ENCODE measurements at regions not wholly inside any gene's neighbourhood (a gene's known extent, or its start where the extent isn't known, plus 50 kb on each side); places are given as distances from the start of the nearest gene placed in this dataset.
A peak's percentile ranks its signal among the peaks of the same experiment; 100 is the strongest.

DNA sequence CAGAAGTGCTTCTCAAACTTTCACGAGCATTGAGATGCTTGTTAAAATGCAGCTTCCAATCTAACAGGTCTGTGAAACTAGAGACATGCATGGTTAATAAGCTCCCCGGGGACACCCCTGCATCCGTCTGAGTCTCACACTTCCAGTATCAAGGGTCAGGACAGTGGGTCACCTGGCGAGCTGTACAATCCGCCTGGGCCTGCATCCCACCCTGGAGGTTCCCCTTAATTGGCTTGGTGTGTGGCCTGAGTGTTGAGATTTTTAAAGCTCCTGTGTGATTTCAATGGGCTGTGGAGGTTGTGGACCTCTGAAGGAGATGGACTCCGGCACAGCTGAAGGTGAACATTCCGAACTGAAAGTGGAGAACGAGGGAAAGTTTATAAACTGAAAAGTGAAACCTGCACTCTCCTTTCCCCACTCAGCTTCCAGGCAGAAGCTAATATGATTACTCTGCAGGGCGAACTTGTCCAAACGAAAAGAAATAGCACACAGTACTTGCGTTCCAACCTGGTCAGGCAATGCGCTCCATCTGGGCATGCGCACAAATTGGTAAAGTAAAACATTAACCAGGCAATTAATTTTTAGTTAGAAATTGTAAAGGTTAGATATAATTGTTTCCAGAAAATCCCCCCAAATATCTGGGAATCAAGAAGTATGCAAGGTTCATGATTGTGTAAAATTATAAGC, 191.7 kb upstream of the ALKAL2 start:
- H2BK15ac ChIP-seq (ENCODE audit: low read length), result no peak overlapping the region
- peaks cover 0 to under 1% (median 0%) of the 10 kb centered on the region in 3 experiments for H3K27me3 ChIP-seq (ENCODE audit: control insufficient read depth in 3 of 3, insufficient read depth in 3 of 3, low read depth in 1 of 3, low read length in 3 of 3)
- no peak overlapping the region for H2BK5ac ChIP-seq (ENCODE audit: low read length)
- peak overlapping the region; percentile 25 for H3K14ac ChIP-seq (ENCODE audit: low read length)
- peak overlapping the region; percentile 67 for H2AFZ ChIP-seq (ENCODE audit: low read length)
- no peaks in the 10 kb centered on the region for H3K36me3 ChIP-seq (replicated peaks in 1 of 2; ENCODE audit: control insufficient read depth in 2 of 2, insufficient read depth in 2 of 2, low read length in 2 of 2)
- H4K8ac ChIP-seq (ENCODE audit: low read depth, low read length), result no peak overlapping the region
- DNase-seq (ENCODE audit: low spot score), result no peak
- H3K79me1 ChIP-seq (ENCODE audit: low read depth, low read length), result no peaks in the 10 kb centered on the region
- H3K4me1 ChIP-seq (ENCODE audit: control insufficient read depth in 2 of 2, insufficient read depth in 1 of 2, low read depth in 1 of 2, low read length in 2 of 2), result peaks cover 0 to 9% of the 10 kb centered on the region in 2 donors
- no peak overlapping the region for H3K4ac ChIP-seq (ENCODE audit: low read length)
- no peak overlapping the region for H2AK5ac ChIP-seq (ENCODE audit: low read depth, low read length)
- H3K9me3 ChIP-seq (replicated peaks in 1 of 2; ENCODE audit: control insufficient read depth in 2 of 2, insufficient read depth in 1 of 2, low read depth in 1 of 2, low read length in 2 of 2), result peaks cover 0 to 2% of the 10 kb centered on the region in 2 donors
- no peak overlapping the region for H3K4me3 ChIP-seq (ENCODE audit: low read length in 2 of 2)
- H3K18ac ChIP-seq (ENCODE audit: low read length), result no peak overlapping the region
- no CpG with 5 or more reads among the region's 13 CpGs for WGBS, 2 donors (ENCODE audit: extremely low coverage in 2 of 2, insufficient read length in 2 of 2, insufficient replicate concordance in 1 of 2)
- no peak overlapping the region for H3K23ac ChIP-seq (ENCODE audit: low read depth, low read length, poor library complexity)
- H4K91ac ChIP-seq (ENCODE audit: low read depth, low read length, poor library complexity), result no peak overlapping the region
- no peak overlapping the region for H3K27ac ChIP-seq (replicated peaks; ENCODE audit: low read length)
- H3K4me2 ChIP-seq (ENCODE audit: insufficient read depth, low read length, poor library complexity, severe bottlenecking), result no peak overlapping the region
- no peak overlapping the region for H2BK120ac ChIP-seq (ENCODE audit: low read depth, low read length)
- H2BK12ac ChIP-seq (ENCODE audit: low read length), result no peak overlapping the region
- H3K9ac ChIP-seq (ENCODE audit: low read depth, low read length, poor library complexity), result no peak overlapping the region

DNA sequence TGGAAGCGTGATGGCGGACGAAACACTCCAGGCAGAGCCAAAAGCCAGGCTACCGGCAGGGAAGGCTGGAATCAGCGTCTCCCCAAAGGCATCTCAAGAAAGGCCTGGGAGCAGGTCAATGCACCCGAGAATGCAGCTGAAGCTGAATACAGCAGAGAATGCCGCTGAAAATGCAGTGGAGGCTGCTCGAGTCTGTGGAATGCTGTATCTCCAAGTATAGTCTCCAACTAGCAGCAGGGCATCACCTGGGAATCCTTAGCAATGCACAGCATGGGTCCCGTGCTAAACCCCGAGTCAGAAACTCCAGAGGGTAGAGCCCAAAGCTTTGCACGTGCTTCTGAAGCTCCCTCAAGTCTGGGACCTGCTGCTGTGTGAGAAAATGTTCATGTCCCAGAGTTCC, 191.1 kb upstream of the ALKAL2 start:
- Histone ChIP-seq H3K27me3 (ENCODE audit: control insufficient read depth in 3 of 3, insufficient read depth in 3 of 3, low read depth in 1 of 3, low read length in 3 of 3) (no peaks in the 10 kb centered on the region), H3K79me1 (ENCODE audit: low read depth, low read length) (no peaks in the 10 kb centered on the region), H3K27ac (replicated peaks; ENCODE audit: low read length) (no peak overlapping the region), H3K4ac (ENCODE audit: low read length) (no peak overlapping the region), H3K4me1 (ENCODE audit: control insufficient read depth in 2 of 2, insufficient read depth in 1 of 2, low read depth in 1 of 2, low read length in 2 of 2) (peaks cover 0 to 9% of the 10 kb centered on the region in 2 donors), H2AK5ac (ENCODE audit: low read depth, low read length) (no peak overlapping the region), H4K8ac (ENCODE audit: low read depth, low read length) (no peak overlapping the region), H2BK12ac (ENCODE audit: low read length) (no peak overlapping the region), H3K18ac (ENCODE audit: low read length) (peak overlapping the region; percentile 67), H3K14ac (ENCODE audit: low read length) (no peak overlapping the region), H2BK120ac (ENCODE audit: low read depth, low read length) (no peak overlapping the region), H3K9ac (ENCODE audit: low read depth, low read length, poor library complexity) (no peak overlapping the region), H3K36me3 (replicated peaks in 1 of 2; ENCODE audit: control insufficient read depth in 2 of 2, insufficient read depth in 2 of 2, low read length in 2 of 2) (no peaks in the 10 kb centered on the region), H2BK5ac (ENCODE audit: low read length) (no peak overlapping the region), H3K23ac (ENCODE audit: low read depth, low read length, poor library complexity) (no peak overlapping the region), H3K4me2 (ENCODE audit: insufficient read depth, low read length, poor library complexity, severe bottlenecking) (no peak overlapping the region), H2BK15ac (ENCODE audit: low read length) (no peak overlapping the region), H3K4me3 (ENCODE audit: low read length in 2 of 2) (no peak overlapping the region), H3K9me3 (replicated peaks in 1 of 2; ENCODE audit: control insufficient read depth in 2 of 2, insufficient read depth in 1 of 2, low read depth in 1 of 2, low read length in 2 of 2) (peaks cover 0 to 2% of the 10 kb centered on the region in 2 donors), H2AFZ (ENCODE audit: low read length) (peak overlapping the region; percentile 67), H4K91ac (ENCODE audit: low read depth, low read length, poor library complexity) (no peak overlapping the region)
- DNase-seq (ENCODE audit: low spot score), result no peak
- WGBS, 2 donors (ENCODE audit: extremely low coverage in 2 of 2, insufficient read length in 2 of 2, insufficient replicate concordance in 1 of 2), result no CpG with 5 or more reads among the region's 11 CpGs

DNA sequence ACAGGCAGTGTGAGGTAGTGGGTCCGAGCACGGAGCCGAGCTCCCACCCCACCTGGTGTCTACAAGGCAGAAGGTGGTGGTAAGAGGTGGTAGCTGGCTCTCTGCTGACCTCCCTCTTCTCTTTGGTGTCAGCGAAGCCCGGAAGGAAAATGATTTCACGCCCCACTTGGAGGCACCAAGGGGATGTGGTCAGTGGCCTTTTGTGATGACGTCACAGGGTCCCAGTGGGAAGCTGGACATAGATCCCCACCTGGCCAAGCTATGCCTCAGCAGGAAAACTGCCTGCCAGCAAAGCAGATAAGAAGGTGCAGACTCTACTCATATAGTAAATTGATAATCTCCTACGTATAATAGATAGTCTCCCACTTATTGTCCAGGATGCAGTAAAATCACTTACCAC, 183.7 kb upstream of the ALKAL2 start:
- H2BK12ac ChIP-seq (ENCODE audit: low read length), result no peak overlapping the region
- H3K4me1 ChIP-seq (ENCODE audit: control insufficient read depth in 2 of 2, insufficient read depth in 1 of 2, low read depth in 1 of 2, low read length in 2 of 2), result no peaks in the 10 kb centered on the region
- no peak overlapping the region for H2BK120ac ChIP-seq (ENCODE audit: low read depth, low read length)
- H3K27ac ChIP-seq (replicated peaks; ENCODE audit: low read length), result no peak overlapping the region
- H4K8ac ChIP-seq (ENCODE audit: low read depth, low read length), result no peak overlapping the region
- WGBS, 2 donors (ENCODE audit: extremely low coverage in 2 of 2, insufficient read length in 2 of 2, insufficient replicate concordance in 1 of 2), result no CpG with 5 or more reads among the region's 8 CpGs
- no peak overlapping the region for H3K18ac ChIP-seq (ENCODE audit: low read length)
- peak overlapping the region in 1 of 2 donors; percentile 34 for H3K4me3 ChIP-seq (ENCODE audit: low read length in 2 of 2)
- H3K9ac ChIP-seq (ENCODE audit: low read depth, low read length, poor library complexity), result no peak overlapping the region
- peaks cover 0 to 25% (median 6%) of the 10 kb centered on the region in 3 experiments for H3K27me3 ChIP-seq (ENCODE audit: control insufficient read depth in 3 of 3, insufficient read depth in 3 of 3, low read depth in 1 of 3, low read length in 3 of 3)
- H2AK5ac ChIP-seq (ENCODE audit: low read depth, low read length), result no peak overlapping the region
- no peaks in the 10 kb centered on the region for H3K79me1 ChIP-seq (ENCODE audit: low read depth, low read length)
- DNase-seq (ENCODE audit: low spot score), result no peak
- H3K36me3 ChIP-seq (replicated peaks in 1 of 2; ENCODE audit: control insufficient read depth in 2 of 2, insufficient read depth in 2 of 2, low read length in 2 of 2), result no peaks in the 10 kb centered on the region
- no peak overlapping the region for H2BK15ac ChIP-seq (ENCODE audit: low read length)
- H3K23ac ChIP-seq (ENCODE audit: low read depth, low read length, poor library complexity), result no peak overlapping the region
- peaks cover 2 to 6% of the 10 kb centered on the region in 2 donors for H3K9me3 ChIP-seq (replicated peaks in 1 of 2; ENCODE audit: control insufficient read depth in 2 of 2, insufficient read depth in 1 of 2, low read depth in 1 of 2, low read length in 2 of 2)
- H2BK5ac ChIP-seq (ENCODE audit: low read length), result no peak overlapping the region
- no peak overlapping the region for H3K4ac ChIP-seq (ENCODE audit: low read length)
- H4K91ac ChIP-seq (ENCODE audit: low read depth, low read length, poor library complexity), result no peak overlapping the region
- H3K14ac ChIP-seq (ENCODE audit: low read length), result no peak overlapping the region
- H2AFZ ChIP-seq (ENCODE audit: low read length), result peak overlapping the region; percentile 28
- H3K4me2 ChIP-seq (ENCODE audit: insufficient read depth, low read length, poor library complexity, severe bottlenecking), result no peak overlapping the region

DNA sequence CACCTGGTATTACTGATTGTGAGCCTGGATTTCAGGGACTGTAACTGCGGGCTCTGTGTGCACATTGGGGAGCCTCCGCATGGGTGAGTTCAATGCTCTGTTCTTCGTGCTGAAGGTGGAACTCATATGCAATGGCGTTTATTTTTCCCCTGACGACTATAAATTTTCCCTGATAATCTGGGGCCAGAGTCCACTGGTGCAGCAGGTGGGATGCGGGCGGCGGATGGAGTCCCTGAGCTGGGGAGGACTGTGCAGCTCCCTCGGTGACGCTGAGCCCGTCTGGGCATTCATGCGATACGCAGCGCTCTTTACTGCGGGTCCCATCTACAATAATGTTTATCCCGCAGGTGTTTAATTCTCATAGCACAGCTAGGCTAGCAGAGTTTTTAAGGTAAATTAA, 181.6 kb upstream of the ALKAL2 start:
- Histone ChIP-seq H3K79me1 (ENCODE audit: low read depth, low read length) (no peaks in the 10 kb centered on the region), H2BK15ac (ENCODE audit: low read length) (no peak overlapping the region), H3K36me3 (replicated peaks in 1 of 2; ENCODE audit: control insufficient read depth in 2 of 2, insufficient read depth in 2 of 2, low read length in 2 of 2) (no peaks in the 10 kb centered on the region), H3K18ac (ENCODE audit: low read length) (no peak overlapping the region), H3K4ac (ENCODE audit: low read length) (no peak overlapping the region), H3K27me3 (ENCODE audit: control insufficient read depth in 3 of 3, insufficient read depth in 3 of 3, low read depth in 1 of 3, low read length in 3 of 3) (peaks cover 0 to 25% (median 6%) of the 10 kb centered on the region in 3 experiments), H4K91ac (ENCODE audit: low read depth, low read length, poor library complexity) (no peak overlapping the region), H3K14ac (ENCODE audit: low read length) (no peak overlapping the region), H3K9ac (ENCODE audit: low read depth, low read length, poor library complexity) (no peak overlapping the region), H2AK5ac (ENCODE audit: low read depth, low read length) (no peak overlapping the region), H3K4me3 (ENCODE audit: low read length in 2 of 2) (no peak overlapping the region), H3K4me1 (ENCODE audit: control insufficient read depth in 2 of 2, insufficient read depth in 1 of 2, low read depth in 1 of 2, low read length in 2 of 2) (no peaks in the 10 kb centered on the region), H2AFZ (ENCODE audit: low read length) (no peak overlapping the region), H3K23ac (ENCODE audit: low read depth, low read length, poor library complexity) (no peak overlapping the region), H3K27ac (replicated peaks; ENCODE audit: low read length) (no peak overlapping the region), H4K8ac (ENCODE audit: low read depth, low read length) (no peak overlapping the region), H2BK120ac (ENCODE audit: low read depth, low read length) (no peak overlapping the region), H3K4me2 (ENCODE audit: insufficient read depth, low read length, poor library complexity, severe bottlenecking) (no peak overlapping the region), H3K9me3 (replicated peaks in 1 of 2; ENCODE audit: control insufficient read depth in 2 of 2, insufficient read depth in 1 of 2, low read depth in 1 of 2, low read length in 2 of 2) (peaks cover 2 to 10% of the 10 kb centered on the region in 2 donors), H2BK12ac (ENCODE audit: low read length) (no peak overlapping the region), H2BK5ac (ENCODE audit: low read length) (no peak overlapping the region)
- WGBS, 2 donors (ENCODE audit: extremely low coverage in 2 of 2, insufficient read length in 2 of 2, insufficient replicate concordance in 1 of 2), result no CpG with 5 or more reads among the region's 16 CpGs
- no peak for DNase-seq (ENCODE audit: low spot score)

All from neuronal stem cell (in vitro differentiated cells).